Neural cell (in vitro differentiated cells): ENCODE measurements at regions not wholly inside any gene's neighbourhood (a gene's known extent, or its start where the extent isn't known, plus 50 kb on each side); places are given as distances from the start of the nearest gene placed in this dataset.

Experiments
- H2AFZ ChIP-seq: fragments of 200-600, 300-800 bp; sonication (generic), shearing (Covaris generic); 2 replicates; pipeline ENCODE4 v1.6.0; 2014; ENCODE audit warnings: low read depth, mild to moderate bottlenecking, antibody characterized with exemption, low read length, moderate library complexity
- H3F3A ChIP-seq: fragments of 200-600 bp; shearing (Covaris generic); 2 replicates; pipeline ENCODE4 v1.6.1; 2016; ENCODE audit warnings: mild to moderate bottlenecking, moderate library complexity, mixed read lengths, antibody characterized with exemption, low read length; ENCODE audit not compliant: insufficient read depth, poor library complexity, severe bottlenecking
- H3K27ac ChIP-seq: fragments of 200-600, 300-800 bp; sonication (generic), shearing (Covaris generic); 2 replicates; pipeline ENCODE4 v1.5.1; 2014; ENCODE audit warnings: mild to moderate bottlenecking, low read length, moderate library complexity
- H3K27me3 ChIP-seq: fragments of 300-800, 200-600 bp; sonication (generic), shearing (Covaris generic); 2 replicates; pipeline ENCODE4 v1.6.0; 2014; ENCODE audit warnings: mild to moderate bottlenecking, low read depth, low read length, moderate library complexity; ENCODE audit not compliant: insufficient read depth
- H3K36me3 ChIP-seq: fragments of 300-800, 200-600 bp; sonication (generic), shearing (Covaris generic); 2 replicates; pipeline ENCODE4 v1.5.1; 2014; ENCODE audit warnings: mild to moderate bottlenecking, antibody characterized with exemption, low read length, moderate library complexity; ENCODE audit not compliant: insufficient read depth
- H3K4me2 ChIP-seq: fragments of 300-800, 200-600 bp; sonication (generic), shearing (Covaris generic); 2 replicates; pipeline ENCODE4 v1.6.0; 2014; ENCODE audit warnings: mild to moderate bottlenecking, low read length
- H3K4me3 ChIP-seq: fragments of 300-800, 200-600 bp; sonication (generic), shearing (Covaris generic); 2 replicates; pipeline ENCODE4 v1.5.1; 2014; ENCODE audit warnings: mild to moderate bottlenecking, low read length, moderate library complexity
- H3K79me2 ChIP-seq: fragments of 200-600 bp; shearing (Covaris generic); replicated peaks from 2 replicates; pipeline ENCODE4 v1.6.0; 2014; ENCODE audit warnings: mild to moderate bottlenecking, low read length, moderate library complexity; ENCODE audit not compliant: insufficient read depth
- H3K9ac ChIP-seq: fragments of 300-800, 200-600 bp; sonication (generic), shearing (Covaris generic); 2 replicates; pipeline ENCODE4 v1.6.1; 2016; ENCODE audit warnings: mild to moderate bottlenecking, low read length, mixed read lengths
- H3K9me2 ChIP-seq: fragments of 200-600 bp; shearing (Covaris generic); 2 replicates; pipeline ENCODE4 v1.6.1; 2016; ENCODE audit warnings: mild to moderate bottlenecking, low read length, mixed read lengths; ENCODE audit not compliant: insufficient read depth
- H3K9me3 ChIP-seq: fragments of 200-600, 300-800 bp; sonication (generic), shearing (Covaris generic); 2 replicates; pipeline ENCODE4 v1.6.1; 2016; ENCODE audit warnings: mild to moderate bottlenecking, mixed run types, low read length, moderate library complexity, mixed read lengths
- H4K20me1 ChIP-seq: fragments of 200-600 bp; shearing (Covaris generic); 2 replicates; pipeline ENCODE4 v1.6.1; 2016; ENCODE audit warnings: mild to moderate bottlenecking, mixed run types; ENCODE audit not compliant: insufficient read depth
- CTCF ChIP-seq: fragments of 450-650 bp; IDR thresholded peaks from 2 replicates; pipeline ENCODE4 v1.5.1; 2014; ENCODE audit warnings: antibody characterized with exemption, mild to moderate bottlenecking, moderate library complexity; ENCODE audit not compliant: poor library complexity, severe bottlenecking
- EP300 ChIP-seq: fragments of 450-650 bp; conservative IDR thresholded peaks from 2 replicates; pipeline ENCODE4 v1.6.1; 2014; ENCODE audit warnings: antibody characterized with exemption, mild to moderate bottlenecking, moderate library complexity; ENCODE audit not compliant: poor library complexity, severe bottlenecking
- EZH2 ChIP-seq: fragments of 200-600, 300-800 bp; shearing (Covaris generic), sonication (generic); IDR thresholded peaks from 2 replicates; pipeline ENCODE4 v1.6.1; 2014; ENCODE audit warnings: antibody characterized with exemption, low read length, borderline replicate concordance, mild to moderate bottlenecking; ENCODE audit not compliant: insufficient read depth, poor library complexity, severe bottlenecking
- MXI1 ChIP-seq: fragments of 450-650 bp; conservative IDR thresholded peaks from 2 replicates; pipeline ENCODE4 v1.6.1; 2014; ENCODE audit warnings: antibody characterized with exemption, mild to moderate bottlenecking; ENCODE audit not compliant: poor library complexity, severe bottlenecking
- POLR2AphosphoS5 ChIP-seq: IDR thresholded peaks from 2 replicates; pipeline ENCODE4 v1.6.1; 2012
- RAD21 ChIP-seq: fragments of 450-650 bp; conservative IDR thresholded peaks from 2 replicates; pipeline ENCODE4 v1.6.1; 2014; ENCODE audit warnings: antibody characterized with exemption, mild to moderate bottlenecking, moderate library complexity
- REST ChIP-seq: IDR thresholded peaks from 2 replicates; pipeline ENCODE4 v1.6.1; 2012; ENCODE audit warnings: borderline replicate concordance
- SMC3 ChIP-seq: fragments of 450-650 bp; conservative IDR thresholded peaks from 2 replicates; pipeline ENCODE4 v1.6.1; 2014; ENCODE audit warnings: antibody characterized with exemption, mild to moderate bottlenecking, moderate library complexity; ENCODE audit not compliant: poor library complexity
- TAF1 ChIP-seq: IDR thresholded peaks from 2 replicates; pipeline ENCODE4 v1.6.1; 2012; ENCODE audit warnings: low read depth

- Histone ChIP-seq H2AFZ (no peak overlapping the region), H3K4me2 (no peak overlapping the region), H3K9me3 (no peaks in the 10 kb centered on the region), H3F3A (no peaks in the 10 kb centered on the region), H3K36me3 (no peaks in the 10 kb centered on the region), H4K20me1 (no peaks in the 10 kb centered on the region), H3K27ac (no peak overlapping the region), H3K27me3 (no peaks in the 10 kb centered on the region), H3K9me2 (no peaks in the 10 kb centered on the region), H3K4me3 (no peak overlapping the region), H3K9ac (no peak overlapping the region), H3K79me2 (no peaks in the 10 kb centered on the region)
- no peak for TF ChIP-seq CTCF
- TF ChIP-seq REST = no peak
- TF ChIP-seq EP300 = no peak
- TF ChIP-seq TAF1 = no peak
- TF ChIP-seq EZH2 = no peak
- TF ChIP-seq RAD21 = no peak
- TF ChIP-seq POLR2AphosphoS5 = no peak
- no peak for TF ChIP-seq SMC3
- no peak for TF ChIP-seq MXI1
Observed at GRCh38 chr2:160934991-160935390, 225.2 kb upstream of the TANK start.

GRCh38 chr2:160936044-160936806 is 224.0 kb upstream of the TANK start:
- H3F3A ChIP-seq = no peaks in the 10 kb centered on the region
- no peaks in the 10 kb centered on the region for H3K9me2 ChIP-seq
- no peaks in the 10 kb centered on the region for H4K20me1 ChIP-seq
- TF ChIP-seq TAF1 (no peak), POLR2AphosphoS5 (no peak), REST (no peak), SMC3 (no peak), RAD21 (no peak), CTCF (no peak), EP300 (no peak), EZH2 (no peak), MXI1 (no peak)
- no peaks in the 10 kb centered on the region for H3K79me2 ChIP-seq
- H3K27me3 ChIP-seq = no peaks in the 10 kb centered on the region
- H3K9me3 ChIP-seq = no peaks in the 10 kb centered on the region
- no peak overlapping the region for H2AFZ ChIP-seq
- no peak overlapping the region for H3K4me2 ChIP-seq
- no peak overlapping the region for H3K4me3 ChIP-seq
- H3K9ac ChIP-seq = no peak overlapping the region
- no peak overlapping the region for H3K27ac ChIP-seq
- H3K36me3 ChIP-seq = no peaks in the 10 kb centered on the region
